ENCODE measurements at regions not wholly inside any gene's neighbourhood (a gene's known extent, or its start where the extent isn't known, plus 50 kb on each side); places are given as distances from the start of the nearest gene placed in this dataset.

DNA sequence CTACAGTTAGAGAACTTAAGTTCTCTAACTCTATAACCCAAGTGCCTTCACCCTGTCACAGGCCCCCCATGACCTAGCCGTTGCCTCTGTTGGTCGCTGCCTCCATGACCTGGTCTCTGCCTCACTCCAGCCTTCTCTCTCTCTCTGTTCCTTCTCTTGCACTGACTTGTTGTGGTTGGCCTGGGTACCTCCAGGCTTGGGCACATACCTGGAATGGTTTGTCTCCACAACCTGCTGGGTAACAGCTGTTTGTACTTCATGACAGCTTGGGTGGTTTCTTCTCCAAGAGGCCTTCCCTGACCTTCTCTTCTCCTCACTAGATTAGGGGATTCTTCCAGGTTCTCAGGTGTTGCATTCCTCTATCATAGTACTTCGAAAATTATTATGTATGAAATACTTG lies 371.6 kb upstream of the USP24 start:
- DNase-seq = no peak

GRCh38 chr1:55585402-55585792 lies 370.2 kb upstream of the USP24 start:
- DNase-seq = no peak

GRCh38 chr1:55584526-55585401 lies 369.6 kb upstream of the USP24 start:
- DNase-seq = no peak

- no peak for DNase-seq
Measured at GRCh38 chr1:55582084-55582483, 366.9 kb upstream of the USP24 start.

- DNase-seq = no peak
Measured at GRCh38 chr1:55580845-55581332, 365.7 kb upstream of the USP24 start.

- no peak for DNase-seq
Measured at GRCh38 chr1:55579332-55580001, 364.3 kb upstream of the USP24 start.

DNA sequence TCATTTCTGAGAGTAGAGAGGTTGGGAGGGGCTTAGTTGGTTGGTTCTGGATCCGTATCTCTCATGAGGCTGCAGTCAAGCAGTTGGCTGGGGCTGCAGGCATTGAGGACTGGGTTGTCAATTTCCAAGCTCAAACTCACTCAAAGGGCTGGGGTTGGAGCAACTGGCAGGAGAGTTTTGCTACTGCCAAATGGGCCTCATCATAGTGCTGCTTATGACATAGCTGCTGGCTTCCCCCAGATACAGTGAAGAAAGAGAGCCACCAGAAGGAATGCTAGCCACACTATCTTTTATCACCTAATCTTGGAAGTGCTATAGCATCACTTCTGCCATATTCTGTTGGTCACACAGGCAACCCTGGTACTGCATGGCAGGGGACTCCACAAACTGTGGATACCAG lies 363.5 kb upstream of the USP24 start:
- DNase-seq = no peak

DNA sequence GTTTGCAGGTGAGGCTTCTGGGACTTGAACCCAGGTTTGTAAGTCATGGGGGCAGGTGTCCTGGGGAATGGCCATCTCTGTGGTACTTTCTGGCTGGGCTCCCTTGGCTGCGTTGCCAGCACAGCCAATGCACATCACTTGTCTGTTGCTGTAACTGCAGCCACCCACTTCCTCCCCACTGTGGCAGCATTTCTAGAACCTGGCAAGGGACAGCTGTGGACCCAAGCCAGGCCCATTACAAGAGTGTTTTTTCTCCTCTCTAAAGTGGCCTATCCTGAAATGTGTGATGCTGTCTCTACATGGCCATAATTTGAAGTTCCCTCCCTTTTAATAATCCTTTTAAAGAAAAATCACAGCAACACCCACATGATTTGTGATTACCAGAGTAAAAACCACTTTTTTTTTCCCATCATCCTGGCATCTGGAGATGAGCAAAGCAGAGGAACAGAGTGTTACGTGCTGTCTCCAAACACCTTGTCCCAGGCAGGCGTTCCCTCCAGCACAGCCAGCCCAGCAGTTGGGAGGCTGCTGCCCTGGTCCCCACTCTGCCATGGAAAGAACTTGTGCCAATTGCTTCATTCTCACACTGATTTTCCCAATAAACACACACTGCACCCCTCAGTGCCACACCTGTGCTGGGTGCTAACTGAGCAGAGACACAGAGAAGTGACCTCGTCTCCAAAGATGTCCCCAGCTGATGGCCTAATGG lies 360.6 kb upstream of the USP24 start:
- no peak for DNase-seq

DNA sequence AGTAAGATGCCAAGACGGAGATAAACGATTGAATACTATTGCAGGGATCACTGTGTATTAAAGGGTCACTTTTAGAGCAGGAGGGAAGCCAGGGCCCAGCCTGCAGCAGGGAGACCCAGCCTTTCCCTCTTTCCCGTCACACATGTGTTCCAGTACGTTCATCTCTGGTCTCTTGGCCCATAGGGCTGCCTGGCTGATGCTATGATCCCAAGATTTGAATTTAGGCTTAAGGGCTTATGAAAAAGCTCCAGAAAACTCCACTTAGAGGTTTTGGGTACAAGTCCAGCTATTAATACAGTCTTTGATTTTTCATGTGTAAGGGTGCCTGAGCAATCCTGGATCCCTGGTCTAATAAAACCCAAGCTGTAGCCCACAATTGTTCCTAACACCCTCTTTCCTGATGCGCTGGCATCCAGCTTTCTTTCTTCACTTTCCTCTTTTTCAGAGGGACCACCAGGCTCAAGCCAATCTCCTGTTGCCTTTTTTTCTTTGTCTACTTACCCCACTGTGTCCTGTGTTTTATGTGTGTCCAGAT lies 359.6 kb upstream of the USP24 start:
- DNase-seq = no peak

DNA sequence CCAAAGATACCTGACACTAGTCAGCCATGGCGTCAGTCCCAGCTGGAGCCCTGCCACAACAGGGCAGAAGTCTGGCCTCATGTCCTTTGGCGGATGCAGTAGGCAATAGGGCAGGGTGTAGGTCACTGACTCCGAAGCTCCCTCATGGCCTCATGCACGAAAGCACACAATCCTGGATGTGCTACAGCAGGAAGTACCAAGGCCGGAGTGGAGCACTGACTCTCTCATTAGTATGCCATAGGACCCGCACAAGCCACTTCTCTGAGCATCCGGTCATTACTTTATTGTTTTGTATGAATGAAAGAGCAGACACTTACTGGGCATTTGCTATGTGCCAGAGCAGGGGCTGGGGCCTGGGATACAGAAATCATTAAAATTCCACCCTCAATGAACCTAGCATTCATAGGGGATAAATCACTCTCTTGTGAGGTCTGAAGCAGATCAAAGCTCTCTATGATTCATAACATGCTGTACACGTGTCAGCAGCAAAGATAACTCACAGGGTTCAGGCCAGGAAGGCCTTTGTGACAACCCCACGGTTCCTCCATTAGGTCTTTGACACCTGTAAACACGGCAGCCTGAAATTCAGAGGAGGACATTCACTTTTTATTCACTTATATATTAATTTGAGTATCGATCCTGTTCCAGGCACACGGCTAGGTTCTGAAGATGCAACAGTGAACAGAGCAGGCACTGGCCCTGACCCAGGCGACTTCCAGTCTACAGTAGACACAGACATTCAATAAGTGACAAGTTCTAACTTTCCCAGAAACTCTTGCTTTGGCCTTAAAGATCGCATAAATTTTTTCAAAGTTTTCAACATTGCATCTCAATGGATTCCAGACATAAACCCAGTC lies 357.9 kb upstream of the USP24 start:
- DNase-seq = no peak

DNA sequence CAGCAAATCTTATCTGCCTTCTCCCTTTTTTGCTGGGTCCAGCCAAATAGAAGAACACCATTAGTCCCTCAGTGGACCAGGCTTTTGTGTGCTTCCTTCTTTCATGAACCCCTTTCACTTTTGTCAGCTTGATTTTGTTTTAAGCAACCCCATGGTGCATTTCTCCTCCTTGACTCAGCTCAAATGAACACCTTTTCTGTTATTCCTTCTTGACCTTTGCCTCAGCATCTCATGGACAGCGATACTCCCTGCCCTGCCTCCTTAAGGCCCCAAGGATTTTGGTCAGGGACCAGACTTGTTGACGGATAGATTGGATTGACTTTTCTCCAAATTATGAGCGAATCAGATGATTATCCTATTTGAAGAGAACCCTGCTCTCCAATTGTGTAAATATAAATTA lies 356.6 kb upstream of the USP24 start:
- DNase-seq = no peak

- no peak for DNase-seq
Measured at GRCh38 chr1:55569417-55569816, 354.3 kb upstream of the USP24 start.

DNA sequence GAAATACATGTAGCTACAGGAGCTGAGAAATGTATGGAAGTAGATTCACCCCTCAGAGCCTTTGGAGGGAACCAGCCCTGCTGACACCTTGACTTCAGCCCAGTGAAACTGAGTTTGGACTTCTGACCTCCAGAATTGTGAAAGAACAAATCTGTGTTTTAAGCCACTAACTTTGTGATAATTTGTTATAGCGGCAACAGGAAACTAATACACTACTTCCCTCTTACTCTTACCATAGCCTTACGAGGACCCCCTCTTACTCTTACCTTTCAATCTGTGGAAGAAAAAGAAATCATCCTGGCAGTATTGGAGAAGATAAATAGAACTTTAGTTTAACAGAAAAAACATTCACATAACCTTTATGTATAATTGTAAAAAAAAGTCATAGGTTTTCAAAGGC lies 353.6 kb upstream of the USP24 start:
- DNase-seq = no peak

GRCh38 chr1:55560266-55560665 lies 345.1 kb upstream of the USP24 start:
- DNase-seq = no peak

GRCh38 chr1:55559842-55560241 lies 344.7 kb upstream of the USP24 start:
- no peak for DNase-seq

DNA sequence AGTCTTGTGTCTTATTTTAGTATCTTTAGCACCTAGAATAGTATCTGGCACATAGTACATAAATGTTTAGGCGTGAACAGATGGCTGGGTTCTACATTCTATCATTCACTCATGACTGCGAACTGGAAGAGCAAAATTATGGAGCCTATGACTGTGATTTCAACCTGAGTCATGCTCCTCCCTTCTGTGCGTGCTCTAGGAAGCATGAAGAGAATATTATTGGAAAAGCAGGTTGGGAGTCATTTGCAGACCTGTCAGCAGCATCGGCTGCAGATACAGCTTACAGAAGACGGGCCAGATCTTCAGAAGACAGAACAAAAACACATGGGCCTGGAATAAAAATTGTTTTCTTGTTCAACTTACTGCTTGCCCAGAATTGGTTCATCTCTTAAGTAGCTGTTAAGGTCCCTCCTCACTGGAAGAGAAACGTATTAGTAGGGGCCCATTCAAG lies 344.0 kb upstream of the USP24 start:
- DNase-seq = no peak

DNA sequence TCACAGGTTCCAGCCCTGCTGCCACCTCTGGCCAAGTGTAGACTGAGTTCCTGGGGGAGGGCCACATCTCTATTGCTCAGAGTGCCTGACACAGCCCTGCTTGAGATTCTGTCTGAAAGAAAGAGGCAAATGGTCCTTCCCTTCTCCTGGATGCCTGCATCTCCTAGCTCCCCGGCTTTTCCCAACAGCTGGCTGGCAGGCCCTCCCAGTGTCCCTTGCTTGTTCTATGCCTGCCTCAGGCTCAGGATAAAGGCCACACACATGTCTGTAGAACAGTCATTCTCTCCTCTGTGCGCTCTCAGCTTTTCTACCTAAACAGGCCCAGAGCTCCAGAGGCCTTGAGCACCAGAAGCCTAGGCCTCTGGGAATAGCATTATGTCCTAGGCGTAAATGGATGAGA lies 343.4 kb upstream of the USP24 start:
- no peak for DNase-seq

DNA sequence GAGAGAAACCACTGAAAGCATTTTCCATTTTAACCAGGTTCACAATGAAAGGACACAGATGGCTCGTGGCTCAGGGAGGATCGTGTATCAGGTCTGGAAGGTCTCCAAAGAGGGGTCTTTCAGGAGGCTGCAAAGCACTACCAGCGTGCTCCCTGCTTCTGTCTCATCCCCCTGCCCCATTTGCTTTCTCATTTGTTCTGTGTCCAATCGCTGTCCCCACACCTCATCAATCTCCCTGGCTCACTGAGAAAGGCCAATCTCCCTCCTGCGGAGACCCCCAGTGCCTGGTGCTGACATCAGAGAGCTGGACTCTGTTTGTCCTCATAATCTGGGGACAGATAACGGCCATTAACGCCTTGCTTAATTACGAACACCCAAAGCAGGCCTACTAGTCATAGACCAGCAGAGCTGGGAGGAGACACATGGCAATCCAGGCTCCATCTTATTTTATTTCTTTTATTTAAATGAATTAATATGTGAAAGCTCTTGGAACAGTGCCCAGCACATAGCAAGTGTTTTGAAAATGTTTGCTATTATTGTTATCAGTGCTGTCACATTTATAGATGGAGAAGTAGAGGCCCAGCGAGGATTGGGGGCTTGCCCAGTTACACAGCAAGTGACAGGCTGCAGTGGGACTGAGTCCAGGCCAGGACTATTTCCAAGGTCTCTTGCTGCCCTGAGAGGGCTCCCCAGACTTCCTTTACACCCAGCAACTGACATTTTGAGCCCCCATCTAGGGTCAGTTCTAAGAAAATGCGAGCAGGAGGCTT lies 341.0 kb upstream of the USP24 start:
- DNase-seq = no peak

DNA sequence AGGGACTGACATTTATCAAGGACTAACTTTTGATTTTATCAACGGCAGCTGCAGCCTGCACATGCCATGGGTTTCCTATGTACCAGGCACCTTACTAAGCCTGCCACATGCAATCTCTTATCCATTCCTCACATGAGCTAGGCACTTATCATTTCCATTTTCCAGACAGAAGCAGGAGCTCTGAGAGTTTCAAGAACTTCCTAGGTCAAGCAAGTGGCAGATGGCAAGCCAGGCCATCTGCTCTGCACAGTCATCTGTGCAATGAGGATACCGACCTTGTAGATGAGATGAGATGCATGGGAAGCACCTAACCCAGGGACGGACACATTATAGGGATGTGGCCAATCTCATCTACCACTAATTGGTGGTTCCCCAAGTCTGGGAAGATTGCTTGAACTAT lies 339.4 kb upstream of the USP24 start:
- no peak for DNase-seq

GRCh38 chr1:55552636-55553035 lies 337.5 kb upstream of the USP24 start:
- DNase-seq = no peak

DNA sequence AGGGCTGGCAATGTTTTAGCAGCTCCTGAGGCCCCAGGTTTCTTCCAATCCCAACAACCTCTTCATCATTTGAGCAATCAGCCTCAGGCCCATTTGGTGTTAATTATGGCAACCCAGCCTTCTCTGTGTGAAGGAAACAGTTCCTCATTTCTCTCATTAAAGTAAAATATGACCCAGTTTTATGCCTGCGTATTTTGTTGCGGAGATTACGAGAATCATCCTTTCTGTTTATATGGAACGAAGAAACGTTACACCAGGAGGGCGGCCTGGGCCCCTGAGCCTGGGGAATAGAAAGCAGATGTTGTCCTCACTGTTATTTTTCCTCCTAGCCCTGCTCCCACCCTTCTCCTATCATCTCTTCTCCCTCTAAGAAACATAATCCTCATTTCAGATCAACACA lies 332.2 kb upstream of the USP24 start:
- no peak for DNase-seq

DNA sequence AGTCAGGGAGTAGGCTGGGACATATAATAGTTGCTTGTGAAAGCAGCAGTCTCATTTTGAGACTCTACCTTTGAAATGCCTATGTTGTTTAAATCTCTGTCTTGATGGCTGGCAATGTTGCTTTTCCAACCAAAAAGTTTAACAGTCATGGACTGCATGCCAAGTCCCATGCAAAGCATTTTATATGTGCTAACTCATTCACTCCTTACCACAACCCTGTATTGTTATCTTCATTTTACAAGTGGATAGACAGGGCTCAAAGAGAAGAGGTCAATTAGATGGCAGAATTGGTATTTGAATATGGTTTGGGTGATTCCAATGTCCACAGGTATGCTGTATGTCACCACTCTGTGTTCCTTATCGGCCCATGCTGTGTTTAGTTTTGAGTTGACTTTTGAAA lies 331.4 kb upstream of the USP24 start:
- DNase-seq = no peak

All from activated effector memory CD4-positive, alpha-beta T cell treated with Interleukin-2 at 50 U/mL for 16 hours (primary cell).